ENCODE measurements at regions not wholly inside any gene's neighbourhood (a gene's known extent, or its start where the extent isn't known, plus 50 kb on each side); places are given as distances from the start of the nearest gene placed in this dataset.

- Histone ChIP-seq H3K27me3 (ENCODE audit: control insufficient read depth, extremely low read depth, insufficient read depth, low read length) (no peaks in the 10 kb centered on the region), H3K4me2 (ENCODE audit: control insufficient read depth, extremely low read depth, insufficient read depth, low read depth, low read length) (no peak overlapping the region), H4K20me1 (ENCODE audit: control insufficient read depth, extremely low read depth, insufficient read depth, low read length) (no peaks in the 10 kb centered on the region), H3K9me3 (ENCODE audit: control insufficient read depth, low read depth, low read length) (no peaks in the 10 kb centered on the region), H3K9me1 (ENCODE audit: control insufficient read depth, extremely low read depth, insufficient read depth, low read length) (no peaks in the 10 kb centered on the region), H3K27ac (ENCODE audit: control insufficient read depth, insufficient read depth, low read length) (no peak overlapping the region), H3K4me3 (ENCODE audit: control insufficient read depth in 2 of 3, extremely low read depth in 1 of 3, insufficient read depth in 2 of 3, low read depth in 1 of 3, low read length in 3 of 3) (no peak overlapping the region), H3K9ac (ENCODE audit: control insufficient read depth, extremely low read depth, insufficient read depth, low read length) (no peak overlapping the region), H3K4me1 (ENCODE audit: control insufficient read depth, extremely low read depth, insufficient read depth, low read length) (no peaks in the 10 kb centered on the region), H2AFZ (ENCODE audit: control insufficient read depth, low read length) (no peak overlapping the region), H3K79me2 (ENCODE audit: control insufficient read depth, insufficient read depth, low read length) (no peaks in the 10 kb centered on the region), H3K36me3 (ENCODE audit: control insufficient read depth in 2 of 2, extremely low read depth in 1 of 2, insufficient read depth in 2 of 2, low read length in 2 of 2) (no peaks in the 10 kb centered on the region)
- dilution Hi-C loops (cut with MboI; ENCODE audit: extremely low pct_ligation_motif_present, low sequenced_read_pairs) = no loop called here
- no peak for TF ChIP-seq EZH2 (IDR thresholded peaks at IDR 0.05; ENCODE audit: low read length)
- no peak for TF ChIP-seq CTCF (optimal IDR thresholded peaks at IDR 0.05 in 1 of 3, IDR thresholded peaks at IDR 0.05 in 1 of 3, conservative IDR thresholded peaks at IDR 0.05 in 1 of 3; ENCODE audit: extremely low read depth in 1 of 3, insufficient read depth in 2 of 3, low read length in 3 of 3)
- no peak for FAIRE-seq
- no peak for DNase-seq (ENCODE audit: low read depth, low spot score)
Observed at GRCh38 chrX:43266487-43266886, 389.6 kb upstream of the MAOA start.

- TF ChIP-seq CTCF (optimal IDR thresholded peaks at IDR 0.05 in 1 of 3, IDR thresholded peaks at IDR 0.05 in 1 of 3, conservative IDR thresholded peaks at IDR 0.05 in 1 of 3; ENCODE audit: extremely low read depth in 1 of 3, insufficient read depth in 2 of 3, low read length in 3 of 3) (no peak), EZH2 (IDR thresholded peaks at IDR 0.05; ENCODE audit: low read length) (no peak)
- dilution Hi-C loops (cut with MboI; ENCODE audit: extremely low pct_ligation_motif_present, low sequenced_read_pairs) = no loop called here
- no peaks in the 10 kb centered on the region for H3K36me3 ChIP-seq (ENCODE audit: control insufficient read depth in 2 of 2, extremely low read depth in 1 of 2, insufficient read depth in 2 of 2, low read length in 2 of 2)
Observed at GRCh38 chrX:43267652-43268051, 388.4 kb upstream of the MAOA start.

More at GRCh38 chrX:43267652-43268051, 388.4 kb upstream of the MAOA start:
- no peaks in the 10 kb centered on the region for H3K79me2 ChIP-seq (ENCODE audit: control insufficient read depth, insufficient read depth, low read length)
- H2AFZ ChIP-seq (ENCODE audit: control insufficient read depth, low read length) = no peak overlapping the region
- FAIRE-seq = no peak
- no peak overlapping the region for H3K27ac ChIP-seq (ENCODE audit: control insufficient read depth, insufficient read depth, low read length)
- no peaks in the 10 kb centered on the region for H3K27me3 ChIP-seq (ENCODE audit: control insufficient read depth, extremely low read depth, insufficient read depth, low read length)
- H4K20me1 ChIP-seq (ENCODE audit: control insufficient read depth, extremely low read depth, insufficient read depth, low read length) = no peaks in the 10 kb centered on the region
- no peaks in the 10 kb centered on the region for H3K4me1 ChIP-seq (ENCODE audit: control insufficient read depth, extremely low read depth, insufficient read depth, low read length)
- H3K9me1 ChIP-seq (ENCODE audit: control insufficient read depth, extremely low read depth, insufficient read depth, low read length) = no peaks in the 10 kb centered on the region
- DNase-seq (ENCODE audit: low read depth, low spot score) = no peak
- no peak overlapping the region for H3K9ac ChIP-seq (ENCODE audit: control insufficient read depth, extremely low read depth, insufficient read depth, low read length)
- H3K9me3 ChIP-seq (ENCODE audit: control insufficient read depth, low read depth, low read length) = no peaks in the 10 kb centered on the region
- H3K4me2 ChIP-seq (ENCODE audit: control insufficient read depth, extremely low read depth, insufficient read depth, low read depth, low read length) = no peak overlapping the region
- H3K4me3 ChIP-seq (ENCODE audit: control insufficient read depth in 2 of 3, extremely low read depth in 1 of 3, insufficient read depth in 2 of 3, low read depth in 1 of 3, low read length in 3 of 3) = no peak overlapping the region
